ENCODE measurements at regions not wholly inside any gene's neighbourhood (a gene's known extent, or its start where the extent isn't known, plus 50 kb on each side); places are given as distances from the start of the nearest gene placed in this dataset.

DNA sequence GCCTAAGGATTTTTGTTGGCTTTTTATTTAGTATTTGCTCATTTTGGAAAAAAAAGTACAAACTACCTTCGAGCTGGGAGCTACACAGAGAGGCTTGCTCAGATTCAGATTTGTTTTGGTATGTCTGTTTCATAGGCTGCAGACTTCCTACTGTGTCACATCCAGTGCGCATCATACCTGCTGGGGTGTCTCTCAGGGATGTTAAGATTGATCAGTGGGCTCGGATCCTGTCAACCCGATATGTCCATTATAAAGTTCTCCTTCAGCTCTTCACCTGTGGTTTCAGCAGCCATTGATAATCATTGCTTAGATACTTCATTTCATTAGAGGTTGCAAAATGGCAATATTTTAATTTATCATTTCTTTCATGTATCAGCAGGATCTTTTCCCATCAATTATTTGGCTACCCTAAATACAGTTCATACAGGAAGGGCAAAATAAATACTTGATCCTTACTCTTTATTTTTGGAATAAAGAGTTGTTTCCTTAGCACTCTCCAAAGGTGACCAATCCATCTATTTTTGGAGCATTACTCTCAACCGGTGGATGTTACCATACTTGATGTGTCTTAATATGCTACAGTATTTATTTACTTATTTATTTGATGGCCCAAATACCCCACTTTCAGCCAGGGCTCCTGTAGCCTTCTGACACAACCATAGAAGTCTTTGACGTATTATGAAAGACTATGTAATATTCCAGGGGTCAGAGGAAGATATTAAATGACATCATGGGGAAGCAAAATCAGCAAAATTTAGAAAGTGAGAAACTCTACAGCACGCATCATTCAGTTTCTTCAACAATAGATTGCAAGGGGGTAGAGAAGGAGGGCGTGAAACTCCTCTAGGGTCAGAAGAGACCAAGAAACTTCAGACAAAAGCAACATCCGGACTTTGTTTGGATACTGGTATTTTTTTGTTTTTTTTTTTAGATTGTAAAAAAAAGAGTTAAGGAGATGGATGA lies 55.3 kb upstream of the HNRNPU start:
- TF ChIP-seq, protein P1, sequence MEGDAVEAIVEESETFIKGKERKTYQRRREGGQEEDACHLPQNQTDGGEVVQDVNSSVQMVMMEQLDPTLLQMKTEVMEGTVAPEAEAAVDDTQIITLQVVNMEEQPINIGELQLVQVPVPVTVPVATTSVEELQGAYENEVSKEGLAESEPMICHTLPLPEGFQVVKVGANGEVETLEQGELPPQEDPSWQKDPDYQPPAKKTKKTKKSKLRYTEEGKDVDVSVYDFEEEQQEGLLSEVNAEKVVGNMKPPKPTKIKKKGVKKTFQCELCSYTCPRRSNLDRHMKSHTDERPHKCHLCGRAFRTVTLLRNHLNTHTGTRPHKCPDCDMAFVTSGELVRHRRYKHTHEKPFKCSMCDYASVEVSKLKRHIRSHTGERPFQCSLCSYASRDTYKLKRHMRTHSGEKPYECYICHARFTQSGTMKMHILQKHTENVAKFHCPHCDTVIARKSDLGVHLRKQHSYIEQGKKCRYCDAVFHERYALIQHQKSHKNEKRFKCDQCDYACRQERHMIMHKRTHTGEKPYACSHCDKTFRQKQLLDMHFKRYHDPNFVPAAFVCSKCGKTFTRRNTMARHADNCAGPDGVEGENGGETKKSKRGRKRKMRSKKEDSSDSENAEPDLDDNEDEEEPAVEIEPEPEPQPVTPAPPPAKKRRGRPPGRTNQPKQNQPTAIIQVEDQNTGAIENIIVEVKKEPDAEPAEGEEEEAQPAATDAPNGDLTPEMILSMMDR (IDR thresholded peaks at IDR 0.05; ENCODE audit: low read depth, low read length), result no peak
- no peak for DNase-seq (ENCODE audit: extremely low read depth, low read depth)

DNA sequence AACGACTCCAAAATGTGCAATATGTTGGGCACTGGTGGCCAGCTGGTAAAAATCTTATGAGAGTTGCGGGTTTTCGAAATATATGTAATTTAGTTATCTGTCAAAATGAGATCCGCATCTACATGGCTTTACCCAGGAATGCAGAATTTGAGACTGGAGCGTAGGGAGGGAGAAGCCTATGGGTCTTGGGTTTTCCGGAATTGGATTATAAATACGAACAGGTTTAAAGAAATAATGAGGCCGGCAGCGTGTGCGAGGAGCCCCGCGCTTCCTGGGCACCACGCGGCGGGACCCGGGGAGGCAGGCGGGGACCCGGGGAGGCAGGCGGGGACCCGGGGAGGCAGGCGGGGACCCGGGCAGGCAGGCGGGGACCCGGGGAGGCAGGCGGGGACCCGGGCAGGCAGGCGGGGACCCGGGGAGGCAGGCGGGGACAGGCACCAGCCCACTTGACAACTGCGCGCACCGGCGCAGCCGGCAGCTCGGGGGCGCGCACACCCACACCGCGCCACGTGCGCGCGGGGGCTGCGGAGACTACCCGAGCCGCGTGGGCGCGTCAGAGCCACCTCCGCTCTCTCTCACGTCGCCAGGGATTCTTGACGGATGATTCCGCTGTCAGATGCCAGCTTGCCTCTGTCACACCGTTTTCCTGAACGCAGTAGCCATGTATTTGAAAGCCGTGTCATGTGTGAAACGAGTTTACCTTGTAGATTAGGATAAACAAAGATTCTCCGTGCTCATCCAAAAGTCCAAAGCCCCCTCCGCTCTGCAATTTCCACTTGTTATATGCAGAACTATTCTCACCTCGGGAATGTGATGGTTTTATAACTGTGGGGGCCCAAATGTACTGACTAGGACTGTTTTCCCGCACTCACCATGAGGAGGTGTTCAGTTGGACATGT lies 54.3 kb upstream of the HNRNPU start:
- DNase-seq (ENCODE audit: extremely low read depth, low read depth), result no peak
- TF ChIP-seq, protein P1 (IDR thresholded peaks at IDR 0.05; ENCODE audit: low read depth, low read length), result no peak

DNA sequence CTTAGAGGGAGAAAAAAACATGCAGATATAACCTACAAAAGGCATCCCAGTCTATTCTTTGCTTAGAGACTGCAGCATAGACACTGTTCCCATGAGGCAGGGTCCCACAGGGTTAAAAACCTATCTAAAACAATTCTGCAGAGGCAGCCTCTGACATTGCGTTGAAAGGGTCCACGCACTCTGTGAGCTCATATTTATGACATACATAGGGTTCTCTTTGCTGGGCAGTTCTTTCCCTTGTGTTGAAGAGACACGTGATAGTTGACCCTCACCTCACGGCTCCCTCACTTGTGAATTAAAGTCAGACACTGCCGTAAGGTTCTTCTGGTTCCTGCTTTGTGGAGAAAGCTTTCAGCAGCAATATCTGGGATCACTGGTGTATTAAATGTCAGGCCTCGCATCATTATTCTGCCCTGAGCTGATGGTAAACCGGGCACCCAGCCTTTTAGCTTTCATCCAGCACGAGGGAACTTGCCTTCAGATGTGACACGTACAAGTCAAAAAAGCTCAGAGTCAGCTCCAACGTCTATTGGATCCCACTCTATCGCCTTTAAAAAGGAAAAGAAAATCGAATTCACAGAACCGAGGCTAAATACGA lies 52.8 kb upstream of the HNRNPU start:
- TF ChIP-seq, protein P1 (IDR thresholded peaks at IDR 0.05; ENCODE audit: low read depth, low read length), result no peak

DNA sequence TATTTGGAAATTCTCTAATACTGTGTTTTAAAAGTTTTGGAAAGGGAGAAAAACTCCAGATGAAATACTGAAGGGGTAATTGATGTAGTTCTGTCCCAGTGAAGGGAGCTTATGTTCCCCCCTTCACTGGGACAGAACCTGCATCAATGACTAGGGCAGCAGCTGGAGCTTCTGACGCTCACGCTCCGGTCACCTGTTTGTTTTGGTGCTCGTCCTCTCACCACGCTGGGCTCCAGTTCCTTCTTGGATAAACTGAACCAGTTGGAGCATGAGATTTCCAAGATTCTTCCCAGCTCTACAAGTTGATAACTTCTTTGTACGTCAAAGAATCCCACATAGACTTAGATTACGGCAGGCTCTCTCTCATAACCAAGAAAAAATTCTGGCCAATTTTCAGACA lies 51.4 kb upstream of the HNRNPU start:
- TF ChIP-seq, protein P1 (IDR thresholded peaks at IDR 0.05; ENCODE audit: low read depth, low read length), result no peak
- no peak for DNase-seq (ENCODE audit: extremely low read depth, low read depth)

More for the DNA sequence above, 52.8 kb upstream of the HNRNPU start:
- DNase-seq (ENCODE audit: extremely low read depth, low read depth), result no peak

DNA sequence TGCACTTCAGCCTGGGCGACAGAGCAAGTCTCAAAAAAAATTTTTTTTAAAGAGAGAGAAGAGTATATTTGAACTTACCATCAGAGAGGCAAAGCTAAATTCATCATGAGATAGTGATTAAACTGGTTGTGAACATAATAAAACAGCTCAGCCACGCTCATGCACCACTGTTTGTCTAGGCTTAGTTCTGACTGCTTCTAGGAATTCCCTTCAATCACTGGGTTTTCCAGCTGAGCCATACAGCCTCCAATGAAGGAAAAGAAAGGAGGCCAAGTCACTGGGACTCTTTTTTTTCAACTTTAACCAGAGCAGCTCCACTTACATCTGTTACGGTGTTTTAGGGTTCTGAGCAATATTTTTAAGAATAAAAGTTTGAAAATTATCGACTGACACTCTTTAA lies 50.4 kb upstream of the HNRNPU start:
- no peak for DNase-seq (ENCODE audit: extremely low read depth, low read depth)
- TF ChIP-seq, protein P1 (IDR thresholded peaks at IDR 0.05; ENCODE audit: low read depth, low read length), result no peak
